ENCODE measurements at regions not wholly inside any gene's neighbourhood (a gene's known extent, or its start where the extent isn't known, plus 50 kb on each side); places are given as distances from the start of the nearest gene placed in this dataset.

DNA sequence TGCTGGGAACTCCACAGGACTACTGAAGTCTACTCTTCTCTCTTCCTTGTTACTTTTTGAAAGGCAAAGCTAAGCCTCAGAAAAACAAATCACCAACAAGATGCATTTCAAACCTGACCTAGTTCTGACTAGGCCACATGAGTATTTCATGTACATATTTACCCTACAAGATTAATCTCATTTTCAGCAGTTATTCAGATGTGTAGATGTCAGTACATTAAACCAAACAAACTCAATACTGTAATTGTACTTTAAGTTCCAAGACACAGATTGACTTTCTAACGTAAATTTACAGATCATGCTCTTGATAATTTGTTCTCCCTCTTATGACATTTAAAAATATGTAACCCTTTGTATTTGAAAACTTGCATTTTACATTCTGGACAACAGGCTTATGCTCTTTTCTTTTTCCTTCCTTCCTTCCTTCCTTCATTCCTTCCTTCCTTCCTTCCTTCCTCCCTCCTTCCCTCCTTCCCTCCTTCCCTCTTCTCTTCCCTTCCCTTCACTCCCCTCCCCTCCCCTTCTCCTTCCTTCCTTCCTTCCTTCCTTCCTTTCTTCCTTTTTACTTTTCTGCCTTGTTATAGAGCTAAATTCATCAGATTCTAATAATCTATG is 1653.4 kb downstream of the EFNA5 start:
- TF ChIP-seq, protein P1, sequence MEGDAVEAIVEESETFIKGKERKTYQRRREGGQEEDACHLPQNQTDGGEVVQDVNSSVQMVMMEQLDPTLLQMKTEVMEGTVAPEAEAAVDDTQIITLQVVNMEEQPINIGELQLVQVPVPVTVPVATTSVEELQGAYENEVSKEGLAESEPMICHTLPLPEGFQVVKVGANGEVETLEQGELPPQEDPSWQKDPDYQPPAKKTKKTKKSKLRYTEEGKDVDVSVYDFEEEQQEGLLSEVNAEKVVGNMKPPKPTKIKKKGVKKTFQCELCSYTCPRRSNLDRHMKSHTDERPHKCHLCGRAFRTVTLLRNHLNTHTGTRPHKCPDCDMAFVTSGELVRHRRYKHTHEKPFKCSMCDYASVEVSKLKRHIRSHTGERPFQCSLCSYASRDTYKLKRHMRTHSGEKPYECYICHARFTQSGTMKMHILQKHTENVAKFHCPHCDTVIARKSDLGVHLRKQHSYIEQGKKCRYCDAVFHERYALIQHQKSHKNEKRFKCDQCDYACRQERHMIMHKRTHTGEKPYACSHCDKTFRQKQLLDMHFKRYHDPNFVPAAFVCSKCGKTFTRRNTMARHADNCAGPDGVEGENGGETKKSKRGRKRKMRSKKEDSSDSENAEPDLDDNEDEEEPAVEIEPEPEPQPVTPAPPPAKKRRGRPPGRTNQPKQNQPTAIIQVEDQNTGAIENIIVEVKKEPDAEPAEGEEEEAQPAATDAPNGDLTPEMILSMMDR (IDR thresholded peaks at IDR 0.05) = no peak
- TF ChIP-seq EP300 (IDR thresholded peaks at IDR 0.05) (no peak), POLR2A (IDR thresholded peaks at IDR 0.05) (no peak), POLR2AphosphoS5 (IDR thresholded peaks at IDR 0.05) (no peak)

All from sigmoid colon (tissue), 4 donors.